Activated CD8-positive, alpha-beta memory T cell treated with anti-CD3 and anti-CD28 coated beads, Interleukin-2, amount 10 ng/mL, durations not matched to agents 7 days and 5 days (primary cell): ENCODE measurements at regions not wholly inside any gene's neighbourhood (a gene's known extent, or its start where the extent isn't known, plus 50 kb on each side); places are given as distances from the start of the nearest gene placed in this dataset.
"Not testable (repeated sequence)": the region's sequence is repeated elsewhere in the genome, so short reads cannot be mapped to it uniquely, and the experiment has no call there.

Experiments
- ATAC-seq: fragments of 150-1000 bp; cut with Tn5 transposase; one replicate; pipeline ENCODE4 v1.10.0; 2021; ENCODE audit warnings: moderate library complexity
- CTCF ChIA-PET: fragments of 350-600 bp; sonication (Branson Sonifier 250); formaldehyde crosslinking; loops from one replicate; lab custom pipeline; 2021; ENCODE audit warnings: antibody characterized with exemption; lab: Charles Lee
- DNase-seq: peaks from one replicate; pipeline ENCODE4 v3.0.0-alpha.2; 2020
- H3K27ac Mint-ChIP-seq: one replicate; pipeline ENCODE4 v1.8.0; 2021; ENCODE audit warnings: mild to moderate bottlenecking, mixed read lengths
- H3K27me3 Mint-ChIP-seq: one replicate; pipeline ENCODE4 v1.8.0; 2021; ENCODE audit warnings: mixed read lengths
- H3K36me3 Mint-ChIP-seq: one replicate; pipeline ENCODE4 v1.8.0; 2021; ENCODE audit warnings: mild to moderate bottlenecking, mixed read lengths
- H3K4me1 Mint-ChIP-seq: one replicate; pipeline ENCODE4 v1.8.0; 2021; ENCODE audit warnings: mixed read lengths
- H3K4me3 Mint-ChIP-seq: one replicate; pipeline ENCODE4 v1.8.0; 2021; ENCODE audit warnings: mild to moderate bottlenecking, moderate library complexity, mixed read lengths
- H3K9me3 Mint-ChIP-seq: one replicate; pipeline ENCODE4 v1.8.0; 2022; ENCODE audit warnings: low read depth, mixed read lengths

GRCh38 chr10:2026936-2027335 is 289.6 kb upstream of the ADARB2 start:
- no peak overlapping the region for H3K27ac Mint-ChIP-seq
- H3K4me1 Mint-ChIP-seq = no peaks in the 10 kb centered on the region
- no peak overlapping the region for H3K4me3 Mint-ChIP-seq
- CTCF ChIA-PET = no interaction called here
- no peak for DNase-seq
- no peaks in the 10 kb centered on the region for H3K27me3 Mint-ChIP-seq
- H3K36me3 Mint-ChIP-seq = no peaks in the 10 kb centered on the region
- no peak for ATAC-seq
- no peaks in the 10 kb centered on the region for H3K9me3 Mint-ChIP-seq

GRCh38 chr10:2024750-2025149 is 287.4 kb upstream of the ADARB2 start:
- CTCF ChIA-PET, H3K4me1 Mint-ChIP-seq, H3K36me3 Mint-ChIP-seq, DNase-seq, H3K4me3 Mint-ChIP-seq, H3K9me3 Mint-ChIP-seq, ATAC-seq, H3K27ac Mint-ChIP-seq, H3K27me3 Mint-ChIP-seq: not testable (repeated sequence)

GRCh38 chr10:2023687-2024086 is 286.4 kb upstream of the ADARB2 start:
- no peaks in the 10 kb centered on the region for H3K9me3 Mint-ChIP-seq
- ATAC-seq (no peak), DNase-seq (no peak)
- no peaks in the 10 kb centered on the region for H3K36me3 Mint-ChIP-seq
- H3K4me1 Mint-ChIP-seq = no peaks in the 10 kb centered on the region
- H3K27ac Mint-ChIP-seq = no peak overlapping the region
- H3K4me3 Mint-ChIP-seq = no peak overlapping the region
- CTCF ChIA-PET = interaction anchor here (0.6 kb wide), 1 partner anchor 287 kb away, joined by 3 read pairs; no protein-coding TSS in a partner anchor
- H3K27me3 Mint-ChIP-seq = no peaks in the 10 kb centered on the region

GRCh38 chr10:2022401-2022800 is 285.1 kb upstream of the ADARB2 start:
- CTCF ChIA-PET = no interaction called here

GRCh38 chr10:2020836-2021235 is 283.5 kb upstream of the ADARB2 start:
- no peak overlapping the region for H3K27ac Mint-ChIP-seq
- no peaks in the 10 kb centered on the region for H3K27me3 Mint-ChIP-seq
- no peaks in the 10 kb centered on the region for H3K36me3 Mint-ChIP-seq
- H3K4me1 Mint-ChIP-seq = no peaks in the 10 kb centered on the region
- CTCF ChIA-PET = no interaction called here
- H3K4me3 Mint-ChIP-seq = no peak overlapping the region
- ATAC-seq (no peak), DNase-seq (no peak)
- H3K9me3 Mint-ChIP-seq = no peaks in the 10 kb centered on the region

More at GRCh38 chr10:2022401-2022800, 285.1 kb upstream of the ADARB2 start:
- H3K27me3 Mint-ChIP-seq = no peaks in the 10 kb centered on the region
- DNase-seq = no peak
- H3K27ac Mint-ChIP-seq = no peak overlapping the region
- no peak overlapping the region for H3K4me3 Mint-ChIP-seq
- H3K9me3 Mint-ChIP-seq = no peaks in the 10 kb centered on the region
- no peak for ATAC-seq
- H3K4me1 Mint-ChIP-seq = no peaks in the 10 kb centered on the region
- no peaks in the 10 kb centered on the region for H3K36me3 Mint-ChIP-seq

GRCh38 chr10:2019803-2020202 is 282.5 kb upstream of the ADARB2 start:
- CTCF ChIA-PET = no interaction called here
- no peak for DNase-seq
- no peaks in the 10 kb centered on the region for H3K4me1 Mint-ChIP-seq
- no peaks in the 10 kb centered on the region for H3K27me3 Mint-ChIP-seq
- no peaks in the 10 kb centered on the region for H3K9me3 Mint-ChIP-seq
- H3K27ac Mint-ChIP-seq = no peak overlapping the region
- H3K4me3 Mint-ChIP-seq = no peak overlapping the region
- no peaks in the 10 kb centered on the region for H3K36me3 Mint-ChIP-seq
- no peak for ATAC-seq

GRCh38 chr10:2019281-2019680 is 282.0 kb upstream of the ADARB2 start:
- DNase-seq = no peak
- ATAC-seq = no peak
- no peak overlapping the region for H3K4me3 Mint-ChIP-seq
- no peaks in the 10 kb centered on the region for H3K4me1 Mint-ChIP-seq
- CTCF ChIA-PET = no interaction called here
- no peak overlapping the region for H3K27ac Mint-ChIP-seq
- H3K9me3 Mint-ChIP-seq = no peaks in the 10 kb centered on the region
- H3K36me3 Mint-ChIP-seq = no peaks in the 10 kb centered on the region
- no peaks in the 10 kb centered on the region for H3K27me3 Mint-ChIP-seq

- ATAC-seq = no peak
- Mint-ChIP-seq H3K36me3 (no peaks in the 10 kb centered on the region), H3K4me1 (no peaks in the 10 kb centered on the region), H3K9me3 (no peaks in the 10 kb centered on the region), H3K4me3 (no peak overlapping the region), H3K27ac (no peak overlapping the region), H3K27me3 (no peaks in the 10 kb centered on the region)
- DNase-seq = no peak
- CTCF ChIA-PET = no interaction called here
Measured at GRCh38 chr10:2014541-2014940, 277.2 kb upstream of the ADARB2 start.

- no peaks in the 10 kb centered on the region for H3K36me3 Mint-ChIP-seq
- H3K27me3 Mint-ChIP-seq = no peaks in the 10 kb centered on the region
- ATAC-seq (no peak), DNase-seq (no peak)
- CTCF ChIA-PET = no interaction called here
- no peak overlapping the region for H3K27ac Mint-ChIP-seq
- peaks cover 2% of the 10 kb centered on the region for H3K9me3 Mint-ChIP-seq
- no peak overlapping the region for H3K4me3 Mint-ChIP-seq
- H3K4me1 Mint-ChIP-seq = no peaks in the 10 kb centered on the region
Measured at GRCh38 chr10:2012209-2012608, 274.9 kb upstream of the ADARB2 start.

- Mint-ChIP-seq H3K9me3 (peaks cover 2% of the 10 kb centered on the region), H3K4me3 (no peak overlapping the region), H3K4me1 (no peaks in the 10 kb centered on the region), H3K36me3 (no peaks in the 10 kb centered on the region), H3K27ac (no peak overlapping the region), H3K27me3 (no peaks in the 10 kb centered on the region)
- DNase-seq = no peak
- ATAC-seq = no peak
- CTCF ChIA-PET = no interaction called here
Measured at GRCh38 chr10:2011106-2011716, 273.9 kb upstream of the ADARB2 start.

- no peak overlapping the region for H3K27ac Mint-ChIP-seq
- H3K9me3 Mint-ChIP-seq = peaks cover 5% of the 10 kb centered on the region
- H3K4me3 Mint-ChIP-seq = no peak overlapping the region
- no peak for ATAC-seq
- H3K4me1 Mint-ChIP-seq = no peaks in the 10 kb centered on the region
- no peaks in the 10 kb centered on the region for H3K36me3 Mint-ChIP-seq
- CTCF ChIA-PET = no interaction called here
- no peak for DNase-seq
- H3K27me3 Mint-ChIP-seq = no peaks in the 10 kb centered on the region
Measured at GRCh38 chr10:2005546-2005945, 268.2 kb upstream of the ADARB2 start.

- CTCF ChIA-PET = no interaction called here
- ATAC-seq (no peak), DNase-seq (no peak)
- Mint-ChIP-seq H3K4me3 (no peak overlapping the region), H3K36me3 (no peaks in the 10 kb centered on the region), H3K4me1 (no peaks in the 10 kb centered on the region), H3K9me3 (peaks cover 5% of the 10 kb centered on the region), H3K27me3 (no peaks in the 10 kb centered on the region), H3K27ac (no peak overlapping the region)
Measured at GRCh38 chr10:1992930-1993329, 255.6 kb upstream of the ADARB2 start.

- CTCF ChIA-PET = no interaction called here
- Mint-ChIP-seq H3K36me3 (no peaks in the 10 kb centered on the region), H3K4me3 (no peak overlapping the region), H3K9me3 (peaks cover 5% of the 10 kb centered on the region), H3K4me1 (no peaks in the 10 kb centered on the region), H3K27me3 (no peaks in the 10 kb centered on the region), H3K27ac (no peak overlapping the region)
- DNase-seq (no peak), ATAC-seq (no peak)
Measured at GRCh38 chr10:1989090-1989489, 251.8 kb upstream of the ADARB2 start.

- Mint-ChIP-seq H3K36me3 (no peaks in the 10 kb centered on the region), H3K9me3 (peaks cover 1% of the 10 kb centered on the region), H3K27me3 (no peaks in the 10 kb centered on the region), H3K27ac (no peak overlapping the region), H3K4me3 (no peak overlapping the region), H3K4me1 (no peaks in the 10 kb centered on the region)
- CTCF ChIA-PET = no interaction called here
- ATAC-seq (no peak), DNase-seq (no peak)
Measured at GRCh38 chr10:1981976-1982375, 244.7 kb upstream of the ADARB2 start.

- DNase-seq = no peak
- H3K4me3 Mint-ChIP-seq = no peak overlapping the region
- no peak for ATAC-seq
- H3K36me3 Mint-ChIP-seq = no peaks in the 10 kb centered on the region
- H3K9me3 Mint-ChIP-seq = peaks cover 1% of the 10 kb centered on the region
- no peak overlapping the region for H3K27ac Mint-ChIP-seq
- CTCF ChIA-PET = no interaction called here
- H3K27me3 Mint-ChIP-seq = no peaks in the 10 kb centered on the region
- H3K4me1 Mint-ChIP-seq = no peaks in the 10 kb centered on the region
Measured at GRCh38 chr10:1980459-1980858, 243.1 kb upstream of the ADARB2 start.
